IMR-90 (cell line): ENCODE measurements at regions not wholly inside any gene's neighbourhood (a gene's known extent, or its start where the extent isn't known, plus 50 kb on each side); places are given as distances from the start of the nearest gene placed in this dataset.

Experiments
- ATAC-seq: fragments of 200-7000 bp; cut with Tn5 transposase; 2 replicates; pipeline ENCODE4 v1.9.1; 2020; ENCODE audit warnings: low read depth, mild to moderate bottlenecking, moderate library complexity
- BruUV-seq: library from RNA; stranded (reverse); fragments of 400-500 nt; replicated peaks from 2 replicates; lab custom pipeline; 2021; lab: Mats Ljungman, UMichigan
- CTCF ChIA-PET: fragments of 300-600 bp; formaldehyde crosslinking; extraction: SDS; loops from one replicate; lab custom pipeline; 2021; ENCODE audit warnings: antibody characterized with exemption; lab: Yijun Ruan, JAX
- POLR2A ChIA-PET: fragments of 300-600 bp; sonication (Branson Sonifier 250); formaldehyde crosslinking; loops from one replicate; lab custom pipeline; 2022; ENCODE audit warnings: antibody characterized with exemption; ENCODE audit not compliant: unreplicated experiment; lab: Charles Lee
- DNase-seq: peaks from one replicate; pipeline ENCODE4 v3.0.0; 2013
- H2AFZ ChIP-seq: replicated peaks from 2 replicates; pipeline ENCODE3; 2013; ENCODE audit warnings: low read length, mild to moderate bottlenecking; ENCODE audit not compliant: poor library complexity
- H2AK5ac ChIP-seq: 2 replicates; pipeline ENCODE4 v1.6.1; 2013; ENCODE audit warnings: low read depth, low read length, inconsistent platforms
- H2AK9ac ChIP-seq: replicated peaks from 2 replicates; pipeline ENCODE3; 2013; ENCODE audit warnings: mild to moderate bottlenecking, low read depth, low read length, moderate library complexity; ENCODE audit not compliant: poor library complexity
- H2BK120ac ChIP-seq: 2 replicates; pipeline ENCODE4 v1.6.1; 2013; ENCODE audit warnings: low read depth, low read length, inconsistent platforms
- H2BK15ac ChIP-seq: 3 replicates; pipeline ENCODE4 v1.6.1; 2013; ENCODE audit warnings: low read depth, low read length, inconsistent platforms
- H2BK20ac ChIP-seq: 2 replicates; pipeline ENCODE4 v1.6.1; 2013; ENCODE audit warnings: low read depth, mild to moderate bottlenecking, inconsistent platforms, low read length, moderate library complexity
- H2BK5ac ChIP-seq: 2 replicates; pipeline ENCODE4 v1.6.1; 2013; ENCODE audit warnings: mild to moderate bottlenecking, low read depth, low read length, inconsistent platforms; ENCODE audit not compliant: poor library complexity, severe bottlenecking
- H3K14ac ChIP-seq: replicated peaks from 2 replicates; pipeline ENCODE4 v1.6.1; 2013; ENCODE audit warnings: low read depth, low read length, inconsistent platforms
- H3K18ac ChIP-seq: 2 replicates; pipeline ENCODE4 v1.6.1; 2013; ENCODE audit warnings: low read depth, low read length, control low read depth
- H3K23ac ChIP-seq: 2 replicates; pipeline ENCODE4 v1.6.1; 2013; ENCODE audit warnings: low read depth, low read length, inconsistent platforms
- H3K27ac ChIP-seq: 2 replicates; pipeline ENCODE4 v1.5.1; 2013; ENCODE audit warnings: mild to moderate bottlenecking, control low read depth, low read length; ENCODE audit not compliant: insufficient read depth
- H3K27me3 ChIP-seq: 2 replicates; pipeline ENCODE4 v1.6.1; 2013; ENCODE audit warnings: low read length; ENCODE audit not compliant: control insufficient read depth, insufficient read depth
- H3K36me3 ChIP-seq: 2 replicates; pipeline ENCODE4 v1.6.1; 2013; ENCODE audit warnings: low read length, mixed read lengths; ENCODE audit not compliant: control insufficient read depth, insufficient read depth
- H3K4ac ChIP-seq: 2 replicates; pipeline ENCODE4 v1.6.1; 2013; ENCODE audit warnings: low read depth, low read length, inconsistent platforms
- H3K4me1 ChIP-seq: 2 replicates; pipeline ENCODE4 v1.6.1; 2013; ENCODE audit warnings: low read length, mixed read lengths; ENCODE audit not compliant: control insufficient read depth, insufficient read depth
- H3K4me2 ChIP-seq: 2 replicates; pipeline ENCODE4 v1.6.1; 2013; ENCODE audit warnings: low read depth, mild to moderate bottlenecking, control low read depth, low read length, moderate library complexity
- H3K4me3 ChIP-seq: 2 replicates; pipeline ENCODE4 v1.5.1; 2013; ENCODE audit warnings: low read depth, mild to moderate bottlenecking, control low read depth, low read length, moderate library complexity; ENCODE audit not compliant: insufficient read depth
- H3K56ac ChIP-seq: 2 replicates; pipeline ENCODE4 v1.6.1; 2013; ENCODE audit warnings: low read length, inconsistent platforms; ENCODE audit not compliant: insufficient read depth; ENCODE audit errors: extremely low read depth
- H3K79me1 ChIP-seq, 2 experiments: 2 replicates each; pipeline ENCODE4 v1.6.1; 2013; ENCODE audit warnings: low read length in 2 of 2, inconsistent platforms in 1 of 2, low read depth in 1 of 2
- H3K9ac ChIP-seq: 2 replicates; pipeline ENCODE4 v1.6.1; 2013; ENCODE audit warnings: low read depth, low read length, control low read depth
- H3K9me1 ChIP-seq: 2 replicates; pipeline ENCODE4 v1.6.1; 2013; ENCODE audit warnings: low read length, inconsistent platforms; ENCODE audit not compliant: insufficient read depth
- H3K9me3 ChIP-seq: 2 replicates; pipeline ENCODE4 v1.6.1; 2013; ENCODE audit warnings: low read length; ENCODE audit not compliant: control insufficient read depth, insufficient read depth
- H4K20me1 ChIP-seq: 2 replicates; pipeline ENCODE4 v1.6.1; 2013; ENCODE audit warnings: low read length, inconsistent platforms; ENCODE audit not compliant: insufficient read depth
- H4K5ac ChIP-seq: 2 replicates; pipeline ENCODE4 v1.6.1; 2013; ENCODE audit warnings: mild to moderate bottlenecking, low read depth, low read length, control low read depth
- H4K8ac ChIP-seq, 2 experiments: 2 replicates each; pipeline ENCODE4 v1.6.1; 2013; ENCODE audit warnings: low read depth in 2 of 2, low read length in 2 of 2, control low read depth in 1 of 2, inconsistent platforms in 1 of 2
- H4K91ac ChIP-seq: 2 replicates; pipeline ENCODE4 v1.6.1; 2013; ENCODE audit warnings: low read depth, low read length, inconsistent platforms; ENCODE audit not compliant: insufficient read depth
- CEBPB ChIP-seq: IDR thresholded peaks from 2 replicates; pipeline ENCODE4 v1.6.1; 2012; ENCODE audit warnings: low read depth, low read length, improper control_type of control experiment
- FOS ChIP-seq: fragments of 150-350 bp; IDR thresholded peaks from 2 replicates; pipeline ENCODE4 v1.6.1; 2016; ENCODE audit warnings: low read depth, low read length
- MAFK ChIP-seq: IDR thresholded peaks from 2 replicates; pipeline ENCODE4 v1.6.1; 2012; ENCODE audit warnings: low read depth, low read length, improper control_type of control experiment
- MAZ ChIP-seq: IDR thresholded peaks from 2 replicates; pipeline ENCODE4 v1.6.1; 2012; ENCODE audit warnings: low read depth, mild to moderate bottlenecking, low read length, improper control_type of control experiment, moderate library complexity, borderline replicate concordance
- NFE2L2 ChIP-seq: fragments of 150-350 bp; IDR thresholded peaks from 2 replicates; pipeline ENCODE4 v1.6.1; 2016; ENCODE audit warnings: low read depth, mild to moderate bottlenecking, low read length
- POLR2A ChIP-seq: IDR thresholded peaks from 2 replicates; pipeline ENCODE4 v1.6.1; 2012; ENCODE audit warnings: mild to moderate bottlenecking, low read depth, low read length
- RAD21 ChIP-seq: IDR thresholded peaks from 2 replicates; pipeline ENCODE4 v1.6.1; 2012; ENCODE audit warnings: low read length, improper control_type of control experiment
- RFX5 ChIP-seq: IDR thresholded peaks from 2 replicates; pipeline ENCODE4 v1.8.0; 2012; ENCODE audit warnings: low read depth, mild to moderate bottlenecking, low read length, moderate library complexity
- SMC3 ChIP-seq: fragments of 150-350 bp; IDR thresholded peaks from 2 replicates; pipeline ENCODE4 v1.6.1; 2016; ENCODE audit warnings: low read depth, mild to moderate bottlenecking, antibody characterized with exemption, low read length, moderate library complexity
- WGBS, 2 experiments: methylation state at CpG; one replicate each; pipeline versions ENCODE4 v1.1.5 to v1.1.7; 2013; ENCODE audit warnings: missing lambda C conversion rate in 2 of 2; ENCODE audit not compliant: insufficient read length in 1 of 2; ENCODE audit errors: extremely low coverage in 2 of 2; 5-methylcytosine and 5-hydroxymethylcytosine counted together
- dilution Hi-C: fragments of 300-500 bp; cut with HindIII; formaldehyde crosslinking; loops from one replicate; pipeline ENCODE4 v1.14.3; 2018; ENCODE audit warnings: low sequenced_read_pairs; ENCODE audit not compliant: unreplicated experiment
- in situ Hi-C: fragments of 300-500 bp; cut with MboI; formaldehyde crosslinking; loops from 3 replicates; pipeline ENCODE4 v1.14.3; 2019; ENCODE audit warnings: low sequenced_read_pairs, inconsistent platforms, mixed read lengths
- intact Hi-C: fragments of 100-400 bp; cut with micrococcal nuclease; formaldehyde crosslinking; loops from 2 replicates; pipeline ENCODE4 v1.10.0; 2022
- TF ChIP-seq, protein P1 (sequence below): fragments of 150-350 bp; IDR thresholded peaks from 2 replicates; pipeline ENCODE4 v1.6.1; 2017; ENCODE audit warnings: mild to moderate bottlenecking, antibody characterized with exemption, low read length, low read depth

DNA sequence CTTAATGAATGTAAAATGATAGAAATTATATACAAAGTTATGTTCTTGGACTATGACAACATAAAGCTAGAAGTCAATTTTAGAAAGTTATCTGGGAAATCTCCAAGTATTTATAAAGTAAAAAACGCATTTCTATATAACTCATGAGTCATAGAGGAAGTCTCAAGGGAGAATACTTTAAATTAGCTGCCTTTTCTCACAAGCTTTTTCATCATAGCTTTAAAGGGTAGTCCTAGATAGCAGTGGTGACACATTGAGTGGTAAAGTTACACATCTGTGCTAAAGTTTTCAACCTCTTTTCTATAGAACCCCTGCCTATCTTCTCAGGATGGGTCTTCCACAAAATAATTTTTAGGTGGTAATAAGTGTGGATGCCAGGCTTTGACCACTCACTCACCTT is 598.3 kb upstream of the FAM174A start:
- H3K23ac ChIP-seq, result no peak overlapping the region
- H4K5ac ChIP-seq, result no peak overlapping the region
- H4K91ac ChIP-seq, result no peak overlapping the region
- in situ Hi-C loops, result no loop called here
- H2BK20ac ChIP-seq, result no peak overlapping the region
- H3K56ac ChIP-seq, result no peak overlapping the region
- dilution Hi-C loops, result no loop called here
- no peaks in the 10 kb centered on the region for H3K27me3 ChIP-seq
- no peaks in the 10 kb centered on the region for H3K9me1 ChIP-seq
- no peak overlapping the region for H3K14ac ChIP-seq
- H3K9ac ChIP-seq, result no peak overlapping the region
- POLR2A ChIA-PET, result no interaction called here
- DNase-seq (no peak), ATAC-seq (no peak)
- H2BK5ac ChIP-seq, result no peak overlapping the region
- no peaks in the 10 kb centered on the region for H4K20me1 ChIP-seq
- H2BK15ac ChIP-seq, result no peak overlapping the region
- H3K79me1 ChIP-seq, result no peaks in the 10 kb centered on the region
- CTCF ChIA-PET, result no interaction called here
- H4K8ac ChIP-seq, result no peak overlapping the region
- no peak overlapping the region for H2AK5ac ChIP-seq
- H3K4ac ChIP-seq, result no peak overlapping the region
- H2BK120ac ChIP-seq, result no peak overlapping the region
- no peak overlapping the region for H3K27ac ChIP-seq
- WGBS, 2 experiments, result no CpG with 5 or more reads among the region's 1 CpG
- H3K18ac ChIP-seq, result no peak overlapping the region
- H3K4me2 ChIP-seq, result no peak overlapping the region
- H3K36me3 ChIP-seq, result no peaks in the 10 kb centered on the region
- H2AFZ ChIP-seq, result no peak overlapping the region
- H3K9me3 ChIP-seq, result no peaks in the 10 kb centered on the region; the same call in 1 of the 2 replicates
- no peak overlapping the region for H3K4me3 ChIP-seq
- intact Hi-C loops, result no loop called here
- H2AK9ac ChIP-seq, result no peak overlapping the region
- H3K4me1 ChIP-seq, result no peaks in the 10 kb centered on the region
- TF ChIP-seq MAFK (no peak), POLR2A (no peak), CEBPB (no peak), FOS (no peak), RFX5 (no peak), SMC3 (no peak), MAZ (no peak), NFE2L2 (no peak), RAD21 (no peak)
- TF ChIP-seq, protein P1, sequence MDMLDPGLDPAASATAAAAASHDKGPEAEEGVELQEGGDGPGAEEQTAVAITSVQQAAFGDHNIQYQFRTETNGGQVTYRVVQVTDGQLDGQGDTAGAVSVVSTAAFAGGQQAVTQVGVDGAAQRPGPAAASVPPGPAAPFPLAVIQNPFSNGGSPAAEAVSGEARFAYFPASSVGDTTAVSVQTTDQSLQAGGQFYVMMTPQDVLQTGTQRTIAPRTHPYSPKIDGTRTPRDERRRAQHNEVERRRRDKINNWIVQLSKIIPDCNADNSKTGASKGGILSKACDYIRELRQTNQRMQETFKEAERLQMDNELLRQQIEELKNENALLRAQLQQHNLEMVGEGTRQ, result no peak
- no TSS peak for BruUV-seq
